ENCODE measurements at regions not wholly inside any gene's neighbourhood (a gene's known extent, or its start where the extent isn't known, plus 50 kb on each side); places are given as distances from the start of the nearest gene placed in this dataset.
"Not testable (repeated sequence)": the region's sequence is repeated elsewhere in the genome, so short reads cannot be mapped to it uniquely, and the experiment has no call there.

DNA sequence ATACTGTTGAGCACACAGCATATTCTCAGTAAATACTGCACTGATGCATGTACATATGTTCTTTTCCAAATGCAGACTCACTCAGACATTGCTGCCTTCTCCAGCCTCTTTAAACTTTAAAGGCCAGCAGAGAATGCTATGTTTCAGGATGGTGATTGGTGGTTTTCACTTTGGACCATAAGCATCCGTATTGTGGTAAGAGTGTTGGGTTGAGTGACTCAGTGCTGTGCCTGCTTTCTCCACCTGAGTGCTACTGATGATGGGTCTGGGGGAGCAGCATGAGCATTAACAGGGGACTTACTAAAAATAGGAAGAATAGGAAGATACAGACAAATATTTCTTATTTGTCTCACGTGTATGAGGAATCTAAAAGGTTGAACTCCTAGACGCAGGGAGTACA is 56.3 kb upstream of the ZNF92 start:
- H3K36me3 ChIP-seq (ENCODE audit: control insufficient read depth, low read depth, low read length): peaks cover 13% of the 10 kb centered on the region
- H3K27ac ChIP-seq (ENCODE audit: low read length): no peak overlapping the region
- no peaks in the 10 kb centered on the region for H3K27me3 ChIP-seq (ENCODE audit: control insufficient read depth, insufficient read depth, low read length)
- H3K9me3 ChIP-seq (ENCODE audit: control insufficient read depth, low read depth, low read length): no peaks in the 10 kb centered on the region
- H3K9ac ChIP-seq (ENCODE audit: low read length): no peak overlapping the region
- no peaks in the 10 kb centered on the region for H3K4me1 ChIP-seq (ENCODE audit: control insufficient read depth, low read depth, low read length)
- no peak overlapping the region for H3K4me3 ChIP-seq (ENCODE audit: low read length)

- Histone ChIP-seq H3K4me1 (ENCODE audit: control insufficient read depth, low read depth, low read length) (no peaks in the 10 kb centered on the region), H3K9ac (ENCODE audit: low read length) (no peak overlapping the region), H3K4me3 (ENCODE audit: low read length) (no peak overlapping the region), H3K9me3 (ENCODE audit: control insufficient read depth, low read depth, low read length) (no peaks in the 10 kb centered on the region), H3K27me3 (ENCODE audit: control insufficient read depth, insufficient read depth, low read length) (no peaks in the 10 kb centered on the region), H3K36me3 (ENCODE audit: control insufficient read depth, low read depth, low read length) (peaks cover 26% of the 10 kb centered on the region), H3K27ac (ENCODE audit: low read length) (no peak overlapping the region)
These were observed 62.9 kb upstream of the ZNF92 start for GRCh38 chr7:65310761-65311160.

- Histone ChIP-seq H3K27ac (ENCODE audit: low read length) (no peak overlapping the region), H3K36me3 (ENCODE audit: control insufficient read depth, low read depth, low read length) (peaks cover 15% of the 10 kb centered on the region), H3K4me3 (ENCODE audit: low read length) (no peak overlapping the region), H3K9ac (ENCODE audit: low read length) (no peak overlapping the region), H3K4me1 (ENCODE audit: control insufficient read depth, low read depth, low read length) (no peaks in the 10 kb centered on the region), H3K9me3 (ENCODE audit: control insufficient read depth, low read depth, low read length) (no peaks in the 10 kb centered on the region), H3K27me3 (ENCODE audit: control insufficient read depth, insufficient read depth, low read length) (no peaks in the 10 kb centered on the region)
These were observed 65.4 kb upstream of the ZNF92 start for GRCh38 chr7:65308300-65308678.

DNA sequence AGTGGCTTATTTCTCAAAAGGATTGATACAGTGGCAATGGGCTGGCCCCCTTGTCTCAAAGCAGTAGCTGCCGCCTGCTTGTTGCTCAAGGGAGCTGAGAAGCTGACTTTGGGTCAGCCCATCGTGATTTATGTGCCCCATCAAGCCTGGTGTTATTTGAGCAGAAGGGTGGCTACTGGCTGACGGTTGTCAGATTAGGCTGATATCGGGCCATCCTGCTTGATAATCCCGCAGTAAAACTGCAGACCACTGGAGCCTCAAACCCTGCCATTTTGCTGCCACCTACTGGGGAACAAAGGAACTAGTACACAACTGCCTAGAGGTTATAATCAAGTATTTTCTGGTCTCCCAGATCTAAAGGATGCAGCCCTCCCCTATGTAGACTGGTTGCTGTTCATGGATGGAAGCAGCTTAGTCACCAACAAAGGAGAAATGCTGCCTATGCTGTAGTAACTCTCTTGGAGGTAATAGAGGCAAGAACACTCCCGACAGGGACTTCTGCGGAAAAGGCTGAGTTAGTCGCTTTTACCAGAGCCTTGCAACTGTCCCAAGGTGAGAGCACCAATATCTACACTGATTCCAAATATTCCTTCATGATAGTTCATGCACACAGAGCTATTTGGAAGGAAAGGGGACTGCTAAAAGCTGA is 65.9 kb upstream of the ZNF92 start:
- Histone ChIP-seq H3K27ac (ENCODE audit: low read length) (no peak overlapping the region), H3K4me1 (ENCODE audit: control insufficient read depth, low read depth, low read length) (no peaks in the 10 kb centered on the region), H3K9me3 (ENCODE audit: control insufficient read depth, low read depth, low read length) (no peaks in the 10 kb centered on the region), H3K4me3 (ENCODE audit: low read length) (no peak overlapping the region), H3K9ac (ENCODE audit: low read length) (no peak overlapping the region), H3K27me3 (ENCODE audit: control insufficient read depth, insufficient read depth, low read length) (no peaks in the 10 kb centered on the region), H3K36me3 (ENCODE audit: control insufficient read depth, low read depth, low read length) (peaks cover 15% of the 10 kb centered on the region)

GRCh38 chr7:65304175-65304574 is 69.5 kb upstream of the ZNF92 start:
- Histone ChIP-seq H3K9ac (ENCODE audit: low read length) (no peak overlapping the region), H3K9me3 (ENCODE audit: control insufficient read depth, low read depth, low read length) (no peaks in the 10 kb centered on the region), H3K4me3 (ENCODE audit: low read length) (no peak overlapping the region), H3K27ac (ENCODE audit: low read length) (no peak overlapping the region), H3K4me1 (ENCODE audit: control insufficient read depth, low read depth, low read length) (no peaks in the 10 kb centered on the region), H3K36me3 (ENCODE audit: control insufficient read depth, low read depth, low read length) (peaks cover 7% of the 10 kb centered on the region), H3K27me3 (ENCODE audit: control insufficient read depth, insufficient read depth, low read length) (no peaks in the 10 kb centered on the region)

DNA sequence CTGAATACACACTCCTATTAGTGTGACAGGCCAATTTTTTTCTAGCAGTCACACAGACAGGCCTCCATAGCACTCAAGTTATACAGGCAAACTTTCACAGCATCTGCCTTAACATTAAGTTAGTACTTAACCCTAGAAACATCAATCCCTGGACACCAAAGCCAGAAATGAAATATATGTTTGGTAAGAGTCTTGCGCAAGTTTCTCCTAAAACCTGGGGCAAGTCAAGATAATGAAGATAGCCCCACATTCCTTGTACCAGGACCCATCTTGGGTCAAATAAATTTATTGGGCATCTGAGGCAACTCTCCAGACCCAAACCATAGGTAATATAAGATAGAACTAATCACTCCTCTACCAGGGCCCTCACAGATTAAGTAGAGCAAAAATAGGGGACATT is 70.8 kb upstream of the ZNF92 start:
- no peak overlapping the region for H3K9ac ChIP-seq (ENCODE audit: low read length)
- H3K4me1 ChIP-seq (ENCODE audit: control insufficient read depth, low read depth, low read length): no peaks in the 10 kb centered on the region
- no peaks in the 10 kb centered on the region for H3K27me3 ChIP-seq (ENCODE audit: control insufficient read depth, insufficient read depth, low read length)
- H3K4me3 ChIP-seq (ENCODE audit: low read length): no peak overlapping the region
- H3K27ac ChIP-seq (ENCODE audit: low read length): no peak overlapping the region
- no peaks in the 10 kb centered on the region for H3K9me3 ChIP-seq (ENCODE audit: control insufficient read depth, low read depth, low read length)
- no peaks in the 10 kb centered on the region for H3K36me3 ChIP-seq (ENCODE audit: control insufficient read depth, low read depth, low read length)

DNA sequence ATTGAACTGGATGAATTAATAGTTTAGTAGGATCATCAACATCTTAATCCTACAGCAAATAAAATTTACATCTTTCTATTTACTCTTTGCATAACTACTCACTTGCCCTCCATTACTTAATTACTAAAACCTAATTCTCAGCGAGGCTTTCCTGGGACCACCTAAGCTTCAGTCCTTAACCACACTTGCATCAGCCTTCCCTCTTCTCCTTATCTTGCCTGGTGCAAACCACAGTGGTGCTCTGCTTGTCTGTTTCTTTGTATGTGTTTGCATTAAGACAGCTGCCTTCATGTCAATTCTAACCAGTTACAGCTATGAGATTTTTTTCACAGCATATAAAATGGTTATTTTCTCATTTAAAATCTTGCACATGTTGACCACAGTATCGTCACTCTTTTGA is 72.6 kb upstream of the ZNF92 start:
- no peaks in the 10 kb centered on the region for H3K9me3 ChIP-seq (ENCODE audit: control insufficient read depth, low read depth, low read length)
- H3K9ac ChIP-seq (ENCODE audit: low read length): no peak overlapping the region
- H3K27ac ChIP-seq (ENCODE audit: low read length): no peak overlapping the region
- H3K27me3 ChIP-seq (ENCODE audit: control insufficient read depth, insufficient read depth, low read length): no peaks in the 10 kb centered on the region
- no peaks in the 10 kb centered on the region for H3K4me1 ChIP-seq (ENCODE audit: control insufficient read depth, low read depth, low read length)
- H3K36me3 ChIP-seq (ENCODE audit: control insufficient read depth, low read depth, low read length): no peaks in the 10 kb centered on the region
- no peak overlapping the region for H3K4me3 ChIP-seq (ENCODE audit: low read length)

- Histone ChIP-seq H3K36me3 (ENCODE audit: control insufficient read depth, low read depth, low read length) (no peaks in the 10 kb centered on the region), H3K9me3 (ENCODE audit: control insufficient read depth, low read depth, low read length) (no peaks in the 10 kb centered on the region)
These were observed 78.2 kb upstream of the ZNF92 start for GRCh38 chr7:65295409-65295808.

GRCh38 chr7:65290340-65290739 is 83.3 kb upstream of the ZNF92 start:
- H3K9me3 ChIP-seq (ENCODE audit: control insufficient read depth, low read depth, low read length); H3K27ac ChIP-seq (ENCODE audit: low read length); H3K4me3 ChIP-seq (ENCODE audit: low read length); H3K36me3 ChIP-seq (ENCODE audit: control insufficient read depth, low read depth, low read length); H3K4me1 ChIP-seq (ENCODE audit: control insufficient read depth, low read depth, low read length); H3K9ac ChIP-seq (ENCODE audit: low read length); H3K27me3 ChIP-seq (ENCODE audit: control insufficient read depth, insufficient read depth, low read length): not testable (repeated sequence)

More at GRCh38 chr7:65295409-65295808, 78.2 kb upstream of the ZNF92 start:
- Histone ChIP-seq H3K4me3 (ENCODE audit: low read length) (no peak overlapping the region), H3K27me3 (ENCODE audit: control insufficient read depth, insufficient read depth, low read length) (no peaks in the 10 kb centered on the region), H3K4me1 (ENCODE audit: control insufficient read depth, low read depth, low read length) (no peaks in the 10 kb centered on the region), H3K9ac (ENCODE audit: low read length) (no peak overlapping the region), H3K27ac (ENCODE audit: low read length) (no peak overlapping the region)

- Histone ChIP-seq H3K4me3 (ENCODE audit: low read length) (no peak overlapping the region), H3K9me3 (ENCODE audit: control insufficient read depth, low read depth, low read length) (no peaks in the 10 kb centered on the region), H3K27ac (ENCODE audit: low read length) (no peak overlapping the region), H3K9ac (ENCODE audit: low read length) (no peak overlapping the region), H3K36me3 (ENCODE audit: control insufficient read depth, low read depth, low read length) (no peaks in the 10 kb centered on the region), H3K27me3 (ENCODE audit: control insufficient read depth, insufficient read depth, low read length) (no peaks in the 10 kb centered on the region), H3K4me1 (ENCODE audit: control insufficient read depth, low read depth, low read length) (no peaks in the 10 kb centered on the region)
These were observed 86.6 kb upstream of the ZNF92 start for GRCh38 chr7:65287023-65287422.

DNA sequence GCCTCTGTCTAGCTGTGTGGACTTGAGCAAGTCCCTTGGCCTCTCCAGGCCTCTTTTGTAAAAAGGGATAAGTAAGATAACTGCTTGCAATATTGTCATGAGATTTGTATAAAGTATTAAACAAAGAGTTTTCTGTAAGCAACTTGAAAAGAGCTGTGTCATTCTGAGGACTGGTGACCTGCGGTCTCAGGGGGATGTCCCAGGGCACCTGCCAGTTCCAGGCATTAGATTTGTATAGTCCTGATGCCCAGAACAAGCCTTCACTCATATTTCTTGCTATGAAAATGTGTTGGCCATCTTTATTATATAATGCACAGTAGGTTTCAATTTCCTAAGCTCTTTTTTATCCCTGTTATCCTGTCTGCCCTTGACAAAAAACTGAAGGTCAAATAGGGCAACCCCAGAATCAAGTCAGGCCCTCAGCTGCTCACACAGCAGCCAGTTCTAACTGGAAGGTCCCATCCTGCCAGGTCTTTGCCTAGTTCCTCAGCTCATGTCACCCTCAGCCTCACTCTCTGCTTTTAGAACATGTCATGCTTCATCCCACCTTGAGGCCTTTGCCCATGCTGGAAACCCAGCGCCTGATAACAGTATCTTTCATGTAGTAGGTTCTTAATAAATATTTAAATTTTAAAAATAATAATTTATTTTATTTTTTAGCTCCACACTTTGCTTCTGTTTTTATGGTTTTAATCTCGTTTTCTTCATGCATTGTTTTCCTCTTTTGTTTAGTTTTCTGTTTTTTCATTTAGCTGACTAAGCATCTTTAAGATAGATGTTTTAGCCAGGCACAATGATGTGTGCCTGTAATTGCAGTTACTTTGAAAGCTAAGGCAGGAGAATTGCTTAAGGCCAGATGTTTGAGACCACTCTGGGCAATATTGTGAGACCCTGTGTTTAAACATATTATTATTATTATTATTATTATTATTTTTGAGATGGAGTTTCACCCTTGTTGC is 87.5 kb upstream of the ZNF92 start:
- no peak overlapping the region for H3K27ac ChIP-seq (ENCODE audit: low read length)
- H3K4me1 ChIP-seq (ENCODE audit: control insufficient read depth, low read depth, low read length): no peaks in the 10 kb centered on the region
- H3K9ac ChIP-seq (ENCODE audit: low read length): no peak overlapping the region
- H3K9me3 ChIP-seq (ENCODE audit: control insufficient read depth, low read depth, low read length): no peaks in the 10 kb centered on the region
- no peak overlapping the region for H3K4me3 ChIP-seq (ENCODE audit: low read length)
- no peaks in the 10 kb centered on the region for H3K27me3 ChIP-seq (ENCODE audit: control insufficient read depth, insufficient read depth, low read length)
- no peaks in the 10 kb centered on the region for H3K36me3 ChIP-seq (ENCODE audit: control insufficient read depth, low read depth, low read length)

GRCh38 chr7:65285241-65285640 is 88.4 kb upstream of the ZNF92 start:
- H3K4me1 ChIP-seq (ENCODE audit: control insufficient read depth, low read depth, low read length); H3K36me3 ChIP-seq (ENCODE audit: control insufficient read depth, low read depth, low read length); H3K9ac ChIP-seq (ENCODE audit: low read length); H3K27me3 ChIP-seq (ENCODE audit: control insufficient read depth, insufficient read depth, low read length); H3K4me3 ChIP-seq (ENCODE audit: low read length); H3K9me3 ChIP-seq (ENCODE audit: control insufficient read depth, low read depth, low read length); H3K27ac ChIP-seq (ENCODE audit: low read length): not testable (repeated sequence)

Data from iPS-18a (cell line).